Stimulated activated CD4-positive, alpha-beta T cell treated with anti-CD3 and anti-CD28 coated beads, TNF-alpha, amount 100 ng/mL, for 4 hours (primary cell): ENCODE measurements at regions not wholly inside any gene's neighbourhood (a gene's known extent, or its start where the extent isn't known, plus 50 kb on each side); places are given as distances from the start of the nearest gene placed in this dataset.

Experiments
- DNase-seq, 3 experiments: peaks; one replicate each; pipeline ENCODE4 v3.0.0-alpha.2; 2020; ENCODE audit warnings: low read depth in 3 of 3

DNA sequence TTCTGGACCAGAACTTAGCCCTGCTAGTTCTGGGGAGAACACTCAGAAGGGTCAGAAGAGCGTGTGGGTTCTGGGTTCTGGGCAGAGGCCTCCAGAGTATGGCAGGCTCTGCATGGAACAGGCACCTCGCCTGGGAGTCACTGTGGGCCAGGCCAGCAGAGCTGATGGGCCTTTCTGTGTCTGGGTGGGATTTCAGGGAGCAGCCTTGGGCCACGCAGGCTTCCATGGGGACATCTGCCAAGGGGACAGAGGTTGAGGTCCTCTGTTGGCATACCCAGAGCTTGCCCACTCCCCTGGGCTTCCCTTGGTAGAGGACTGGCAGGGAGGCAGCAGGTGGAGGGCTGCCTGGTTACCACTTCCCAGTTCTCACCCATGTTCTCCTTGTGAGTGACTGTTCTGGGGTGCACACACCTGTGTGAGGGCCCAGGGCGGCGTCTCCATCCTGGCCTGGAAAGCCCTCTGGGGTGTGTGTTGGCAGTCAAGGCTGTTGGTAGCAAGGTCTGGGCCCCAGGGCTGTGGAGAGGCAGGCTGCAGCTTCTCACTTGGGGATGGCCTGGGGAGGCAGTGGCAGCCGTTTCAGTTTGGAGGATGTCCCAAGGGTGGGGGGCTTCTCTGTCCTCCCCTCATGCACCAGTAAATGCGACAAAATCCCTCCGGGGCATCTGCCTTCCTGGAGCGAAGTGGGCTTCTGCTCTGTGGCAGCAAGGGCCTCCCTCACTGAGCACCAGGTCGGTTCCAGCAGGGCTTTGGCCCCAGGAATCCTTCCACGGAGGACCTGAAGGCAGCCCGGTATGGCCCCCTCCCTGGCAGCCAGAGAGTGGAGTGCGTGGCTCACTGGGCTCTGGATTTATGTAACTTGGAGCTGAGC is 74.6 kb upstream of the HDAC4 start:
- no peak for DNase-seq

DNA sequence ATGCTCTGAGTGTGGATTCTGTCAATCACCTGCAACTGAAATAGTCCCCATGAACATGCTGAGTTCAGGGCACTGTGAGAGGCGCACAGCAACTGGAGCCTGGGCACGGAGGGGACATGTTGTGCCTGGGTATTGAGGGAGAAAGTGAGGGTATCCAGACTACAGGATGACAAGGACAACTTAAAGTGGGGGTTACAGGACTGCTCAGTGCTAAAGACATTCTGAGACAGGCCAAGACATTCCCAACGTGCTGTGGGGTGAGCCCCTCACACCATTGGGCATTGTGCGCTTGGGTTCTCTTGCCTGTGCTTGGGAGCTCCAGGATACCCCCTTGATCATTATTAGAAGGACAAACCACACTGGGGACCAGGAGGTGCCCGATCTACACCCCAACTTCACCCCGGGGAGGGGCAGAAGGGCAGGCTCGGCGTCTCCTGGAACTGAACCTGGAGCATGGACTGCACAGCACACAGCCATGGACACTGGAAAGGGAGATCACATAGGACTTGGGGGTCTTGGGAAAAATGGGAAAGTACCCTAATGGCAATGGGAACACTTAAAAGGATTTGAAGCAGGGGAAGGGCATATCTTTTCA is 72.5 kb upstream of the HDAC4 start:
- no peak for DNase-seq

DNA sequence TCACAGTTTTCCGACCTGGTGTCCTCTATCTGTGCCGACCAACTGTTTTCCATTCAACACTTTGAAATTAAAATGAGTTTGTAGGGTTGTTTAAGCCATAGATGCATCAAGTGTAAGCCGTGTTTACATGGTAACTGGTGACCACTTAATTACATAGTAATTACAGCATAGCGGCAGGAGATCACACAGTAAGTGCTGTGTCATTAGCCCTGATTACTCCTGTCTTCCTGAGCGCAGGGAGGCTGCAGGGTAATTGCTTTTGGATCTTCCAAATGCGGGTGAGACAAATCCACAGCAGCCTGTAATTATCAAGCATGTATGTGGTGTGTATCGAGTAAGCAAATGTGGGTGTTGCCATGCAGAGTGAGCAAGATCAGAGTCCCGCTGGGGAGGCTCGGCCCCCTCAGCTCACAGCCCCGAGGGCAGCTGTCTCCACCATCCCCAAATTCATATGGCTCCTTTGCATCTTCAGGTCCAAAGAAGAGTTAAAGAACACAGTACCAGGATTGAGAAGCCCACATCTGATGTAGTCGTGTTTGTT is 71.5 kb upstream of the HDAC4 start:
- no peak for DNase-seq

DNA sequence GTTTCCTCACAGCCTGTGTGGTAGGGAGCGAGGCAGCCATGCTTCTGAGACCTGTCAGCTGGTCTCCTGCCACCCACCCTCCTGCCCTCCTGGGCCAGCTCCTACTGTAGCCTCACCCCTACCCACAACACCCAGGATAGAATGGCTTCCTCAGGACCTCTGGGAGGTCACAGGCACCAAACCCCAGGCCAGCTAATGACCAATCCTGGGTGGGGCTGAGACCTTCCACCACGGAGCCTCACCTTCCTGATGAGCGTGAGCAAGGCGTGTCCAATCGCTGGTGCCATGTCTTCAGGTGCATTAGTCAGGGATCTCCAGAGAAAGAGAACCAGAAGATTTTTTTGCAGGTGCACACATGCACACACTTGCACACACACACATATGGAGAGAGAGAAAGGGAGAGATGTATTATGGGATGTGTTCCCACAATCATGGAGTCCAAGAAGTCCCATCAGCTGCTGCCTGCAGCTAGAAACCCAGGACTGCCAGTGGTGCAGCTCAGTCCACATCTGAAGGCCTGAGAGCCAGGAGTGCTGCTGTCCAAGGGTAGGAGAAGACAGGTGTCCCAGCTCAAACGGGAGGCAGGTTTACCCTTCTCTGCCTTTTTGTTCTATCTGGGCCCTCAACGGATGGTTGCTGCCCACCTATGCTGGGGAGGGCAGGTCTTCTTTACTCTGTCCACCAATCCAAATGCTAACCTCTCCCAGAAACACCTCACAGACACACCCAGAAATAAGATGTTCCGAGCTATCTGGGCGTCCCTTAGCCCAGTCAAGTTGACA is 70.4 kb upstream of the HDAC4 start:
- DNase-seq: no peak

DNA sequence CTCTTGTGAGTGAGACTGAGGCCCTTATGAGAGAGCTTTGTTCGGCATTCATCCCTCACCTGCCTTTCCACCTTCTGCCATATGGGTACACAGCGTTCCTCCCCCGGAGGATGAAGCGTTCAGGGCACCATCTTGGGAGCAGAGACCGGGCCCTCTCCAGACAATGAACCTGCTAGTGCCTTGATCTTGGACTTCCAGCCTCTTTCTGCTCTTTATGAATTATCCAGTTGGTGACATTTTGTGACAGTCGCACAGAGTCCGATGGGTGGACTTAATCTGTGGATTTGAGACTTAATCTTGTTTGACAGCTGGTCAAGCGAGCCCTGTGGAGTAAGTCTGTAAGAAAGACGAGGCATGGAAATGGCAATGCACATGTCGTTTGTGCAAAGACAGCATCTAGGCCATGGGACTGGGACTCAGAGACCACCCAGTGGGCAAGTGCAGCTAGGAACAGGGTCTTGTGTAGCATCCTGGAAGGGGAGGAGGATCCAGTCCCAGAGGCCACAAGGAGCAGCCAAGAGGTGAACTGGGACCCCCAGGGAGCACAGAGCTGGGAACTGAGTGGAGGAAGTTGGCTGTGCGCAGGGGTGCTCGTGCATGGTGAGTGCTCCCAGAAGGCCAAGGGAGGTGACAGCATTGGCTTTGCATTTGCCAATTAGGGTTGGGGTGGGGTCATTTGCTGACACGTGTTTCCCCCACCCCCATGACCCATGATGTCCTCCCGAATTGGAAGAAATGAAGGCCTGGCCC is 69.5 kb upstream of the HDAC4 start:
- no peak for DNase-seq

DNA sequence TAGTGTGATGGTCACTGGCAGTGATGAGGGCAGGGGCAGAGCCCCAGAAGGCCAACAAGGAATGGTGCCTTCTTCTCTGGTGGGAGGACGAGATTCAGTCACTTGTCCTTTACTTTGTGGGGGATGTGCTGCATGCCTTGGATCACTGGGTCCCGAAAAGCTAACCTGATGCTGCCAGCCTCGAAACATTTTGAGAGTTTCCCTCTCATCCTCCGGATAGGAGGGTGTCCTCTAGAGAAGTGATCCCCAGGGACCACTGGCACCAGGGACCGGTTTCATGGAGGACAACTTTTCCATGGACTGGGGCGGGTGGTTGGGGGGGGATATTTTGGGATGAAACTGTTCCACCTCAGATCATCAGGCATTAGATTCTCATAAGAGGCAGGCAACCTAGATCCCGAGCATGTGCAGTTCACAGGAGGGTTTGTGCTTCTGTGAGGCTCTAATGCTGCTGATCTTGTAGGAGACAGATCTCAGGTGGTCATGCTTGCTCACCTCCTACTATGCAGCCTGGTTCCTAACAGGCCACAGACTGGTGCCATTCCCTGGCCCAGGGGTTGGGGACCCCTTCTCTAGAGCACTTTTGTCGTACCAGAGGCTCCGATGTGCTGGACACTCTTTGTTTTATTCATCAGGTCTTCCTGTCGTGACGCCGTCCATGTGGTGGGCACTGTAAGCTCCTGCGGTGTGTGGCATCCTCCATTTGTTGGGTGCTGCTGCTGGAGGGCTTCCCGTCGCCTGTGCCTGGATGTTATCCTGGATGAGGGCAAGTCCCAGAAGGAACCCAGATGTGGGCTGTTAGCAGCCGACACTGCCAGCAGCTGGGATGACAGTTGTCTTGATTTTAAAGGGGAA is 68.5 kb upstream of the HDAC4 start:
- DNase-seq: no peak

DNA sequence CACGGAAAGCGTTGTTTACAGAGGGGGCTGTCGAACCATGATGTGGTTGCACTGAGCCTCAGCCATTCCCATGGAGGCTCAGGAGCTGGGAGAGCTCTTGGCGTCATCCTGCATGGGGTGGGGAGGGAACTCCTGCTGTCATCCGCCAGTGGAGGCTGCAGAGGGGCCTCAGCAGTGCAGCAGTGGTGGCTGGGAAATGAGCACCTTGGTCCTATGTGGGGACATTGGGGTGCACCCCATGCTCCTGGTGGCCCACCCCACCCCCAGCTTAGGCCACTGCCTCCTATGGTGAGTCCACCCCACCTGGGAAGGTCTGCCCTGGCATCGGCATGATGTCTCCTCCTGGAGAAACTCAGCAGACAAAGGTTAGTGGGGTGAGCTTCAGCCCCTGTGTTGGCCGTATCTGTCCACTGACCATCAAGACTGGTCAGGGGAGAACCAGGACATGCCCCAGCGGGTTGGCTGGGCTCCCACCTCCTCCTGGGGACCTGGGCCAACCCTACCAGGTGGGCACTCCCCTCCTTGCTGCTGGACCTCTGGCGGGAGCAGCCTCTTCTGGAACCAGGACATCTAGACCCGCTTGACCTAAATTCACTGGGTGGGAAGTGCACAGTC is 67.8 kb upstream of the HDAC4 start:
- DNase-seq: no peak

DNA sequence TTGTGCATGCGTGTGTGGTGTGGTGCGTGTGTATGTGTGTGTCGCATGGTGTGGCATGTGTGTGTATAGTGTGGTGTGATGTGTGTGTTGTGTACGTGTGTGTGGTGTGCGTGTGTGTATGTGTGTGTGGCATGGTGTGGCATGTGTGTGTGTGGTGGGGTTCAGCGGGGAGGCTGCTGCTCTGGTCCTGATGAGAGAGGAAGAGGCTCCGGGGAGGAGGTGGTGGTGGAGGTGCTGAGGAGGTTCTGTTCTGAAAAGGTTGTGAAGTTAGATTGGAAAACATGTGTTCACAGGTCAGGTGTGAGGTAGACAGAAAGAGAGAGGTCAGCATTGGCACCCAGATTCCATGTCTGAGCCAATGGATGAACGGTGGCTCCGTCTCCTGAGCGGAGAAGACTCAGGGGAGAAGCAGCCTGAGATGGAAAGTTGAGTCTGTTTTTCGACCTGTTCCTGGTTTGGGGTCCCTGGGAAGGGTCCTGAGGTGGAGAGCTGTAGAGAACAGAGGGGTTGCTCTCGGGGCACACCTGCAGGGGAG is 67.2 kb upstream of the HDAC4 start:
- DNase-seq: no peak

DNA sequence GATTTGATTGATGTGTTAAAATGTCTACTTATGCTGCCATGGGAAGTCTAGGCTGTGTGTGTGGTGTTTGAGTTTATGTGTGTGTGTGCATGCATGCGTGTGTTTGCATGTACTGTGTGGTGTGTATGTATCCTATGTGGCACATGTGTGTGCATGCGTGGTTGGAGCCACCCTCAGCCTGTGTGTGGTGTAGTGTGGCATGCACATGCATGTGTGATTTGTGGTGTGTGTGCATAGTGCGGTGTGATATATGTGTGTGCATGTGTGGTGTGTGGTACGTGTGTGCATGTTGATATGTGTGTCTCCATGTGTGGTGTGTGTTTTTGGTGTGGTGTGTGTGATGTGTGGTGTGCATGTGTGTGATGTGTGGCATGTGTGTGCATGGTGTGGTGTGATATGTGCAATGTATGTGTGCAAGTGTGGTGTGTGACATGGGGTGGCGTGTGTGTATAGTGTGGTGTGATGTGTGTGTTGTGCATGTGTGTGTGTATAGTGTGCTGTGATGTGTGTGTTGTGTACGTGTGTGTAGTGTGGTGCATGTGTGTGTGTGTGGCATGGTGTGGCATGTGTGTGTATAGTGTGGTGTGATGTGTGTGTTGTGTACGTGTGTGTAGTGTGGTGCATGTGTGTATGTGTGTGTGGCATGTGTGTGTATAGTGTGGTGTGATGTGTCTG is 66.6 kb upstream of the HDAC4 start:
- DNase-seq: no peak

DNA sequence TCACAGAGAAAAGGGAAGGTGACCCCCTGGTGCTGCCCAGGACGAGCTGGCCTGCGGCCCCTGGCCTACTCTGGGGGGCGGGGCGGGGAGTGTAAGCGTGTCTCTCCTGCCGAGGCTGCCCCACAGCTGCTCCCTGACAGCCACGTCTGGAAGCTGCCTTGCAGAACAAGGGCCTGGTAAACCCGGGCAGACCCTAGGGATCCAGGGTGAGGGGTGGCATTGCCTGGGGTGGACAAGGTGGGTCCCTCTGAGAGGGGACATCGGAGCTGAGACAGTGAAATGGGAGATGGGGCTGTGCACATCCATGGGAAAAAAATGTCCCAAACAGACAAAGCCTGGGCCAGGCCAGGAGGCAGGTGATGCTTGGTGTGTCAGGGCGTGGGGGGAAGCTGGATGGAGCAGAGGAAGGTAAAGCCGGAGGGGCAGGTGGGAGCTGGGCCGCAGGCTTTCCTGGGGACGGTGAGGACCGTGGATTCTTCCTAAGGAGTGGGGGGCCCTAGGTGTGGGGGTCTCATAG is 66.0 kb upstream of the HDAC4 start:
- no peak for DNase-seq

DNA sequence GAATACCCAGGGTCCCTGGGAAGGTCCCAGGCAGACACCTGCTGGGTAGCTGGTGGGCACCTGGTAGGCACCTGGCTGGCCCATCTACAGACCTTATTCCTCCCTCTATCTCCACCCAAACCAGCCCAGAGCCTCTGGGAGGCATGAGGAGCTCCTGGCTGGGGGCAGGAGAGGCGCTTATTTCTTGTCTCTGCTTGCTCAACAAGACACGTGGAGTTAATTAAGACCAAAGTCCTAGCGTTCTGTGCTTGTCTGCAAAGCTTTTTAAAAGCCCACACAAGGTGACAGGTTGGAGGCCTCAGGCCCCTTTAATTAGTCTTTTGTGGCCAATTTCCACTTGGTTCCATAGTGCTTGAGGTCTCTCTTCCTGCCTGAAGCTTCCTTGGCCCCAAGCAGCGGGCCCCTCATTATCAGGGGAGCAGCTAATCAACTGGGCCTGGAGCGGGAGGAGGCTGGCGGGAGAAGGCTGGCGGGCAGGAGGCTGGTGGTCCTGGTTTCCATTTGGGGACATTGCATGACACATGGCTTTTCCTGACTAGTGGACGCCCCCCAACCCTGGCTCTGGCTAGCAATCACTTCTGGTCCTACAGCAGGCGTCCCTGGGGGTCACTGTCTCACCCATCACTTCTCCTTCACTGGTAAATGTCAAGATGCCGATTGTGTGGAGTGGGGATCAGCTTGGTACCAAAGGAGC is 65.4 kb upstream of the HDAC4 start:
- no peak for DNase-seq

DNA sequence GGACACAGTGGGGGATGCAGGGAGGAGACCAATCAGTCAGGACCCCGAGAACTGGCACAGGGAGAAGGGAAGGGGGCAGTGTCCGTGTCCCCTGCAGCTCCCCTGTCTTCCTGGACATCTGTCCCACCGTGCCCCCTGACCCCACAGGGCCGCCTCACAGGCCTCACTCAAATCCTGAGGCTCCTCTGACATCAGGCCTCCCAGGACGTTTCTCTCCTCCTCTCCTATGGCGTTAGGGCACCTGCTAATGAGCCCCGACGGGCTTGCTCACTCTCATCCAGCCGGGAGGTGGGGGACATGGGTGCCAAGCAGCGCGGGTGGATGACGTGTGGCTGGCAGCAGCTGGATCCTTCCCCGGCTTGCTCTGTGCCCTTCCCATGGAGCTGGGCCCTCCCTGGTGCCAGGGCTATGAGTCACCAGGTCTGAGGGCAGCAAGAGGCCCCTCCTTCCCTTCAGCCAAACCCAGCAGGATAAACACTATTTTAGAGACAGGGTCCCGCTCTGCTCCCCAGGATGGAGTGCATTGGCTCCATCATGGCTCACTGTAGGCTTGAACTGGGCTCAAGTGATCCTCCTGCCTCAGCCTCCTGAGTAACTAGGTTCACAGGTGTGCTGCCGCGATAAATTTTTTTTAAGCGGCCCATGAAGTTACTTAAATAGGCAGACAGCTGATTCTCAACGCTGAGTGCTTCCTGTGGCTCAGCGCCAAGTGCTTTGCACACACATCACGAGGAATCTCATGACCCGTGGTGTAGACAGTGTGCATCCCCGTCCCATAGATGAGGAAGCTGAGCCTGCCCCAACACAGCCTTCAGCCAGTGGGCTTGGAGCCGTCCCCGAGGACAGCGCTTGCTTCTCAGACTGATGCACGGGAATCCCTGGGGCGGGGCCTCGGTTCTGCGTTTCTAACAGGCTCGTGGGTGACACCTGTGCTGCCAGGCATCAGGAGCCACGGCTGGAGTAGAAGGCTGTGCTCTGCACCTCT is 64.5 kb upstream of the HDAC4 start:
- DNase-seq: no peak

DNA sequence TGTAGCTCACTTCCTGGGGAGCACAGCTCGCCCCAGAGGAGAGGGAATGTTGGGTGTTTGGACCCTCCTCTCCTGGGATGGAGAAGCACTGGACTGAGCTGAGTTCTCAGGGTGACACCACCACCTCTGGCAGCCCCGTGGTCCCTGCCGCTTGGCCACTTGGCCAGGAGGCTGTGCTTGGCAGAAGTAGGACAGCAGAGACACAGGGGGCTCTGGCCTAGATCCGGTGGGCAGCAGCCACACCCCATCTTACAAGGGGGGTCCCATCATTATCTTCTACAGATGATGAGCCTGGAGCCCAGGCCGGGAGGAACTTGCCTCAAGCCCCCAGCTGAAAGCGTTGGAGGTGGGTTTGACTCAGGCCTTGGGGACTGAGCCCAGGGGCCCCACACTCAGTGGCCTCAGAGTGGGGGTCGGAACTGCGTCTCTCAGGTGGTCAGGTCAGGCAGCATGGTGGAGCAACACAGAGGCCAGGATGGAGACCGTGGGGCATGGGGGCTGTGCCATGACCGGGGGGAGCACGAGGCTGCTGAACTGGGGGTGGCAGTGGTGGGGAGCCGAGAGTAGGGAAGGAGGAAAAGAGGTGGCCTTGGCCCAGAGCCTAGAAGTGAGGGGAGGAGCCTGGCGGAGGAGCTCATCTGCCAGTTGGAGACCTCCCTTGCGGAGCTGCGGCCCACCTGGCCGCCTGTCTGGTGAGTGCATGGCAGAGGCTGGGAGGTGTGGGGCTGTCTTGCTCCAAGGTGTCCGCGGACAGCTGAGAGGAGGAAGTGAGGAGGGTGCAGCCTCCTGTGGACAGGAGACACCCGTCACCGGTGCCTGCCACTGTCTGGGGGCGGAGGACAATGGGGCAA is 63.6 kb upstream of the HDAC4 start:
- no peak for DNase-seq

DNA sequence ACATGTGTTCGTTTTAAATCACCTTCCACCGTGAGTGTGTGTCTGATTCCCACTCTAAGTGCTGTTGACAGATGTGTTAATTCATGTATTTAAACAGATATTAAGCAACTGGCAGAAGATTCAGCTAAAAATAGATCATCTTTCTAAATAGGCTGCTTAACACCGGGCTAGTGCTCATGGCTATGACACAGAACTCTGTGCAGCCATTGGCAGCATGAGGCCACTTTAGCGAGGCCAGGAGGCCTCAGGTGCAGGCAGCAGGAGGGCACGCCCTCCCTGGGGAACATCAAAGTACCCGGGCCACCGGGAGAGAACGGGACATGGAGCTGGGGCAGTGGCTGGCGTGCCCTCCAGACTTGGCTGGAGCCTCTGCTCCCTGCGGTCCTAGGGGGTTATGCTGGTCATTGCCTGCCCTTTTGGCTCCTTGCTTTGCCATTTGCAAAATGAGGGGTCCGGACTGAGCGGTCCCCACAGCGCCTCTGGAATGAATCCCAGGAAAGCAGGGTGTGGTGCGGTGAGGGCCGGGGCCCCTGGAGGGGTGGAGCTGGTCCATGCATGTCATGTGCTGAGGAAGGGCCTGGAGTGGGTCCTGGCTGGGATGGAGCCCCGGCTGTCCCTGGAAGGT is 62.8 kb upstream of the HDAC4 start:
- DNase-seq: no peak

DNA sequence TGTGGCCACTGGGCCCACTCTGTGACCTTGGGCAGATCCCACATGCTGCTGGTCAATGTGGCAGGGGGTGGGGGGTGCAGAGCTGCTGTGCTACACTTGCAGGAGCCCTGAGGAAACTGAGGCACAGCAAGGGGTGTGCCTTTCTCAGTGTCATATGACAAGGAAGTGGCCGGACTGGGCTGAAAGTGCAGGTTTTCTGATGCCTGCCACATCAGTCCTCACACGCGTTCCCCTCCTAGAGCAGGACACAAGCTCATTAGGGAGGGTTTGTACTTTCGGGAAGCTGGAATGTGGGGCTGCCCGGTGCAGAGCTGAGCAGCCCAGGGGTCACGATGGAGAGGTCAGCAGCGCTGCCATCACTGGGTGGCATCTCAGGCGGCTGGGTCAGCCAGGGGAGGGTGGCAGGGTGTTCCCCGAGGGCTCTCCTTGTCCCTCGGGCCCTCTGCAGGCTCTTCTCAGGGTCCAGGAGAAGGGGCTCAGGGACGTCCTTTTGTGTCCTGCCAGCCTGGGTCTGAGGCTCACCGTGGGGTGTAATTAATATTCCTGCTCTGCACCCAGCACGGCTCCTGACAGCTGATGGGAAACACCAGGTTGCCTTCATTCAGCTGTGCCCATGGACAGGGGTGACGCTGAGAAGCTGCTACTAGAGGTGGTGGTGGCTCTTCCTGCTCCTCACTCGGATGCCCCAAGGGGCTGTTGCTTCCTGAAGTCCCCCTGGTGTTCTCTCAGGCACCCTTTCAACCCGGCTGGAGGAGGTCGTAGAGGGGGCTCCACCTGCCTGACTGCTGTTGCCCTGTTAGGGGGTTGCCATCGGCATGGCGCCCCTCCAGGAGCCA is 62.1 kb upstream of the HDAC4 start:
- DNase-seq: no peak
